GM23338 (cell line): ENCODE measurements at regions not wholly inside any gene's neighbourhood (a gene's known extent, or its start where the extent isn't known, plus 50 kb on each side); places are given as distances from the start of the nearest gene placed in this dataset.

ENCODE experiments used
- ATAC-seq: fragments of 200-7000 bp; cut with Tn5 transposase; 3 replicates; pipeline ENCODE4 v1.9.1; 2020
- DNase-seq: peaks from one replicate; pipeline ENCODE4 v3.0.0-alpha.2; 2015; ENCODE audit warnings: low spot score
- H2AFZ ChIP-seq: fragments of 200-600 bp; sonication (generic); 2 replicates; pipeline ENCODE4 v1.8.0; 2016; ENCODE audit warnings: antibody characterized with exemption, mild to moderate bottlenecking, moderate library complexity
- H3F3A ChIP-seq: fragments of 200-600 bp; sonication (generic); replicated peaks from 2 replicates; pipeline ENCODE4 v1.8.0; 2017; ENCODE audit warnings: antibody characterized with exemption, mixed run types, low read depth
- H3K27ac ChIP-seq: fragments of 200-600 bp; sonication (generic); 2 replicates; pipeline ENCODE4 v1.6.1; 2016; ENCODE audit warnings: low read depth
- H3K27me3 ChIP-seq: fragments of 200-600 bp; sonication (generic); 2 replicates; pipeline ENCODE4 v1.8.0; 2016; ENCODE audit warnings: mild to moderate bottlenecking, mixed run types, moderate library complexity; ENCODE audit not compliant: insufficient read depth
- H3K36me3 ChIP-seq: fragments of 200-600 bp; sonication (generic); 2 replicates; pipeline ENCODE4 v1.8.0; 2016; ENCODE audit warnings: mild to moderate bottlenecking; ENCODE audit not compliant: insufficient read depth
- H3K4me1 ChIP-seq: fragments of 200-600 bp; sonication (generic); 2 replicates; pipeline ENCODE4 v1.8.0; 2016; ENCODE audit warnings: mild to moderate bottlenecking, moderate library complexity; ENCODE audit not compliant: insufficient read depth
- H3K4me2 ChIP-seq: fragments of 200-600 bp; sonication (generic); 2 replicates; pipeline ENCODE4 v1.7.1; 2017; ENCODE audit warnings: mixed run types
- H3K4me3 ChIP-seq: fragments of 200-600 bp; sonication (generic); 2 replicates; pipeline ENCODE4 v1.6.1; 2016; ENCODE audit warnings: mixed run types
- H3K79me2 ChIP-seq: fragments of 200-600 bp; sonication (generic); replicated peaks from 2 replicates; pipeline ENCODE4 v1.8.0; 2017; ENCODE audit warnings: mild to moderate bottlenecking; ENCODE audit not compliant: insufficient read depth
- H3K9me2 ChIP-seq: fragments of 200-600 bp; sonication (generic); 2 replicates; pipeline ENCODE4 v1.8.0; 2017; ENCODE audit not compliant: insufficient read depth
- H4K20me1 ChIP-seq: fragments of 200-600 bp; sonication (generic); replicated peaks from 2 replicates; pipeline ENCODE4 v1.8.0; 2017; ENCODE audit warnings: mild to moderate bottlenecking; ENCODE audit not compliant: insufficient read depth
- H3K27ac Mint-ChIP-seq: 2 replicates; pipeline ENCODE4 v1.8.0; 2020; ENCODE audit warnings: inconsistent platforms, mild to moderate bottlenecking, moderate library complexity, mixed read lengths
- H3K27me3 Mint-ChIP-seq: 3 replicates; pipeline ENCODE4 v1.8.0; 2022; ENCODE audit warnings: low read depth, mild to moderate bottlenecking, moderate library complexity, mixed read lengths, inconsistent platforms; ENCODE audit not compliant: insufficient read depth, poor library complexity
- H3K36me3 Mint-ChIP-seq: 3 replicates; pipeline ENCODE4 v1.8.0; 2021; ENCODE audit warnings: low read depth, mild to moderate bottlenecking, inconsistent platforms, moderate library complexity, mixed read lengths
- H3K4me1 Mint-ChIP-seq: 3 replicates; pipeline ENCODE4 v1.8.0; 2020; ENCODE audit warnings: mild to moderate bottlenecking, inconsistent platforms, mixed read lengths
- H3K4me3 Mint-ChIP-seq: 3 replicates; pipeline ENCODE4 v1.8.0; 2021; ENCODE audit warnings: moderate library complexity, mild to moderate bottlenecking, inconsistent platforms, mixed read lengths
- H3K9me3 Mint-ChIP-seq: 3 replicates; pipeline ENCODE4 v1.8.0; 2020; ENCODE audit warnings: moderate library complexity, mild to moderate bottlenecking, inconsistent platforms, mixed read lengths
- CTCF ChIP-seq, 2 experiments: fragments of 200-600 bp in 1 of 2; sonication (generic) in 1 of 2; conservative IDR thresholded peaks; 2 replicates each; pipeline versions ENCODE4 v1.5.1 to v1.6.1; 2016 to 2017; ENCODE audit warnings: antibody characterized with exemption in 2 of 2, low read depth in 2 of 2, mild to moderate bottlenecking in 2 of 2, moderate library complexity in 1 of 2
- ETS1 ChIP-seq: IDR thresholded peaks from 2 replicates; pipeline ENCODE4 v1.6.1; 2016; ENCODE audit warnings: antibody characterized with exemption
- EZH2 ChIP-seq: fragments of 200-600 bp; sonication (generic); IDR thresholded peaks from one replicate; pipeline ENCODE4 v1.8.0; 2017; ENCODE audit warnings: antibody characterized with exemption, mild to moderate bottlenecking, low read depth; ENCODE audit not compliant: unreplicated experiment
- JUNB ChIP-seq: IDR thresholded peaks from one replicate; pipeline ENCODE4 v1.6.1; 2016; ENCODE audit warnings: antibody characterized with exemption; ENCODE audit not compliant: unreplicated experiment
- NANOG ChIP-seq: IDR thresholded peaks from 2 replicates; pipeline ENCODE4 v1.6.1; 2016; ENCODE audit warnings: antibody characterized with exemption, borderline replicate concordance
- POLR2AphosphoS5 ChIP-seq: IDR thresholded peaks from 2 replicates; pipeline ENCODE4 v1.6.1; 2016; ENCODE audit warnings: antibody characterized with exemption, low read depth
- REST ChIP-seq: IDR thresholded peaks from one replicate; pipeline ENCODE4 v1.6.1; 2018; ENCODE audit warnings: antibody characterized with exemption; ENCODE audit not compliant: unreplicated experiment
- STAT1 ChIP-seq: IDR thresholded peaks from one replicate; pipeline ENCODE4 v1.6.1; 2016; ENCODE audit warnings: antibody characterized with exemption; ENCODE audit not compliant: unreplicated experiment
- ZNF114 ChIP-seq: fragments of 250-450 bp; sonication (Bioruptor Pico); IDR thresholded peaks from 2 replicates; pipeline ENCODE4 v1.5.0; 2020; ENCODE audit warnings: mild to moderate bottlenecking, moderate library complexity
- ZNF331 ChIP-seq: fragments of 250-450 bp; sonication (Bioruptor Pico); IDR thresholded peaks from 2 replicates; pipeline ENCODE4 v1.5.0; 2020; ENCODE audit warnings: low read depth, mild to moderate bottlenecking, moderate library complexity

GRCh38 chr6:147784371-147784770 is 275.9 kb downstream of the SAMD5 start:
- DNase-seq (no peak), ATAC-seq (no peak)
- Histone ChIP-seq H3K4me3 (no peak overlapping the region), H3K9me2 (no peaks in the 10 kb centered on the region), H3K27ac (no peak overlapping the region), H3K79me2 (no peaks in the 10 kb centered on the region), H3K4me2 (no peak overlapping the region), H2AFZ (no peak overlapping the region), H3F3A (no peaks in the 10 kb centered on the region), H3K27me3 (no peaks in the 10 kb centered on the region), H3K36me3 (no peaks in the 10 kb centered on the region), H4K20me1 (no peaks in the 10 kb centered on the region), H3K4me1 (no peaks in the 10 kb centered on the region)
- no peak for TF ChIP-seq EZH2
- TF ChIP-seq ZNF114 (CRISPR knock-in tag) = no peak
- no peak for TF ChIP-seq CTCF (conservative IDR thresholded peaks at IDR 0.05; ENCODE audit: low read depth in 2 of 2)
- no peak for TF ChIP-seq POLR2AphosphoS5
- TF ChIP-seq REST = no peak
- Mint-ChIP-seq H3K4me1 (no peaks in the 10 kb centered on the region), H3K9me3 (no peaks in the 10 kb centered on the region), H3K36me3 (no peaks in the 10 kb centered on the region), H3K4me3 (no peak overlapping the region), H3K27ac (no peak overlapping the region), H3K27me3 (no peaks in the 10 kb centered on the region)

GRCh38 chr6:147787417-147787816 is 278.9 kb downstream of the SAMD5 start:
- Histone ChIP-seq H3K27ac (no peak overlapping the region), H4K20me1 (no peaks in the 10 kb centered on the region), H3K4me1 (no peaks in the 10 kb centered on the region), H3F3A (no peaks in the 10 kb centered on the region), H3K36me3 (no peaks in the 10 kb centered on the region), H3K9me2 (no peaks in the 10 kb centered on the region), H3K4me2 (no peak overlapping the region), H2AFZ (no peak overlapping the region), H3K27me3 (no peaks in the 10 kb centered on the region), H3K79me2 (no peaks in the 10 kb centered on the region), H3K4me3 (no peak overlapping the region)
- H3K27me3 Mint-ChIP-seq = no peaks in the 10 kb centered on the region
- no peak overlapping the region for H3K27ac Mint-ChIP-seq
- peaks cover 3% of the 10 kb centered on the region; the same call in 1 of the 3 replicates for H3K9me3 Mint-ChIP-seq
- H3K36me3 Mint-ChIP-seq = no peaks in the 10 kb centered on the region
- no peak for ATAC-seq
- DNase-seq = no peak
- no peaks in the 10 kb centered on the region for H3K4me1 Mint-ChIP-seq
- no peak overlapping the region for H3K4me3 Mint-ChIP-seq
- no peak for TF ChIP-seq JUNB
- no peak for TF ChIP-seq ZNF331 (CRISPR knock-in tag)
- no peak for TF ChIP-seq NANOG
- no peak for TF ChIP-seq ETS1
- TF ChIP-seq POLR2AphosphoS5 = no peak
- TF ChIP-seq CTCF (conservative IDR thresholded peaks at IDR 0.05; ENCODE audit: low read depth in 2 of 2) = peak in 1 of 2 experiments; percentile 23; a peak in 1 of 4 replicates
- no peak for TF ChIP-seq STAT1
